Ureter (tissue), 1 donor: ENCODE measurements at regions not wholly inside any gene's neighbourhood (a gene's known extent, or its start where the extent isn't known, plus 50 kb on each side); places are given as distances from the start of the nearest gene placed in this dataset.
"Not testable (repeated sequence)": the region's sequence is repeated elsewhere in the genome, so short reads cannot be mapped to it uniquely, and the experiment has no call there.

Experiments
- DNase-seq: peaks from one replicate; pipeline ENCODE4 v3.0.0-alpha.2; 2020; ENCODE audit warnings: low spot score
- donor health status: DM: yes; HTN: yes; CAD: no.

- no peak for DNase-seq
Measured at GRCh38 chr10:121690152-121690848, 92.1 kb upstream of the FGFR2 start.

- DNase-seq, result peak; percentile 59
Measured at GRCh38 chr10:121687095-121687813, 89.0 kb upstream of the FGFR2 start.

- DNase-seq, result no peak
Measured at GRCh38 chr10:121684276-121684675, 86.0 kb upstream of the FGFR2 start.

- no peak for DNase-seq
Measured at GRCh38 chr10:121683816-121684215, 85.6 kb upstream of the FGFR2 start.

- no peak for DNase-seq
Measured at GRCh38 chr10:121683366-121683765, 85.1 kb upstream of the FGFR2 start.

GRCh38 chr10:121681997-121682687 is 83.9 kb upstream of the FGFR2 start:
- no peak for DNase-seq

GRCh38 chr10:121680879-121681655 is 82.8 kb upstream of the FGFR2 start:
- no peak for DNase-seq

GRCh38 chr10:121679916-121680315 is 81.7 kb upstream of the FGFR2 start:
- DNase-seq, result no peak

GRCh38 chr10:121678631-121679174 is 80.5 kb upstream of the FGFR2 start:
- no peak for DNase-seq

- no peak for DNase-seq
Measured at GRCh38 chr10:121677880-121678279, 79.6 kb upstream of the FGFR2 start.

- DNase-seq, result no peak
Measured at GRCh38 chr10:121675344-121675743, 77.1 kb upstream of the FGFR2 start.

GRCh38 chr10:121674885-121675284 is 76.6 kb upstream of the FGFR2 start:
- no peak for DNase-seq

GRCh38 chr10:121672733-121673132 is 74.5 kb upstream of the FGFR2 start:
- no peak for DNase-seq

GRCh38 chr10:121669840-121670239 is 71.6 kb upstream of the FGFR2 start:
- DNase-seq, result not testable (repeated sequence)

GRCh38 chr10:121669028-121669374 is 70.8 kb upstream of the FGFR2 start:
- DNase-seq, result no peak

GRCh38 chr10:121668314-121669027 is 70.2 kb upstream of the FGFR2 start:
- peak; percentile 83 for DNase-seq

GRCh38 chr10:121667948-121668313 is 69.7 kb upstream of the FGFR2 start:
- DNase-seq, result no peak

GRCh38 chr10:121665809-121666208 is 67.6 kb upstream of the FGFR2 start:
- no peak for DNase-seq

- no peak for DNase-seq
Measured at GRCh38 chr10:121664671-121665070, 66.4 kb upstream of the FGFR2 start.

GRCh38 chr10:121662945-121663917 is 65.0 kb upstream of the FGFR2 start:
- no peak for DNase-seq
